ENCODE measurements at regions not wholly inside any gene's neighbourhood (a gene's known extent, or its start where the extent isn't known, plus 50 kb on each side); places are given as distances from the start of the nearest gene placed in this dataset.

- Histone ChIP-seq H3K79me2 (ENCODE audit: control insufficient read depth, insufficient read depth, low read length) (no peaks in the 10 kb centered on the region), H3K4me1 (ENCODE audit: control insufficient read depth, extremely low read depth, insufficient read depth, low read length) (no peaks in the 10 kb centered on the region), H3K27ac (ENCODE audit: insufficient read depth, low read depth, low read length) (no peak overlapping the region), H3K9me3 (replicated peaks; ENCODE audit: control insufficient read depth, insufficient read depth, low read length) (no peaks in the 10 kb centered on the region), H2AFZ (ENCODE audit: low read depth, low read length) (no peak overlapping the region), H3K9me1 (replicated peaks; ENCODE audit: control insufficient read depth, extremely low read depth, insufficient read depth, low read length) (no peaks in the 10 kb centered on the region), H4K20me1 (replicated peaks; ENCODE audit: control insufficient read depth, extremely low read depth, insufficient read depth, low read length) (no peaks in the 10 kb centered on the region), H3K27me3 (ENCODE audit: control insufficient read depth in 2 of 2, insufficient read depth in 2 of 2, low read length in 2 of 2) (no peaks in the 10 kb centered on the region), H3K36me3 (ENCODE audit: control insufficient read depth in 2 of 2, extremely low read depth in 1 of 2, insufficient read depth in 2 of 2, low read length in 2 of 2) (no peaks in the 10 kb centered on the region), H3K9ac (replicated peaks; ENCODE audit: extremely low read depth, insufficient read depth, low read length) (no peak overlapping the region), H3K4me2 (ENCODE audit: insufficient read depth, low read length) (no peak overlapping the region), H3K4me3 (replicated peaks in 1 of 3; ENCODE audit: insufficient read depth in 1 of 3, low read depth in 1 of 3, low read length in 3 of 3) (no peak overlapping the region)
- dilution Hi-C loops (cut with MboI; ENCODE audit: extremely low pct_ligation_motif_present, low sequenced_read_pairs) (no loop called here), intact Hi-C loops (cut with micrococcal nuclease) (no loop called here)
- ChIA-PET POLR2A (no interaction called here), CTCF (no interaction called here)
- DNase-seq (ENCODE audit: low read depth, low spot score), result no peak
- TF ChIP-seq MYC (IDR thresholded peaks at IDR 0.05; ENCODE audit: low read depth, low read length) (no peak), EZH2 (IDR thresholded peaks at IDR 0.05; ENCODE audit: borderline replicate concordance, low read depth, low read length, severe bottlenecking) (no peak), MAX (IDR thresholded peaks at IDR 0.05; ENCODE audit: insufficient read depth, insufficient read length) (no peak), FOS (IDR thresholded peaks at IDR 0.05; ENCODE audit: borderline replicate concordance, insufficient read depth, low read length) (no peak), CTCF (IDR thresholded peaks at IDR 0.05; ENCODE audit: extremely low read depth in 1 of 2, insufficient read depth in 1 of 2, low read depth in 1 of 2, low read length in 2 of 2) (no peak), POLR2A (IDR thresholded peaks at IDR 0.05; ENCODE audit: low read depth, low read length) (no peak), GATA2 (IDR thresholded peaks at IDR 0.05; ENCODE audit: insufficient read depth, insufficient read length, low read depth, low read length) (no peak)
- BruUV-seq (replicated peaks), result no TSS peak
- FAIRE-seq, result no peak
Observed at GRCh38 chr2:150052457-150052856, 435.0 kb downstream of the RND3 start.

GRCh38 chr2:150051004-150051403 lies 436.5 kb downstream of the RND3 start:
- H3K27me3 ChIP-seq (ENCODE audit: control insufficient read depth in 2 of 2, insufficient read depth in 2 of 2, low read length in 2 of 2), result no peaks in the 10 kb centered on the region
- H3K4me1 ChIP-seq (ENCODE audit: control insufficient read depth, extremely low read depth, insufficient read depth, low read length), result no peaks in the 10 kb centered on the region
- no peaks in the 10 kb centered on the region for H3K9me1 ChIP-seq (replicated peaks; ENCODE audit: control insufficient read depth, extremely low read depth, insufficient read depth, low read length)
- no peak overlapping the region for H3K4me3 ChIP-seq (replicated peaks in 1 of 3; ENCODE audit: insufficient read depth in 1 of 3, low read depth in 1 of 3, low read length in 3 of 3)
- no TSS peak for BruUV-seq (replicated peaks)
- intact Hi-C loops (cut with micrococcal nuclease) (no loop called here), dilution Hi-C loops (cut with MboI; ENCODE audit: extremely low pct_ligation_motif_present, low sequenced_read_pairs) (no loop called here)
- H3K36me3 ChIP-seq (ENCODE audit: control insufficient read depth in 2 of 2, extremely low read depth in 1 of 2, insufficient read depth in 2 of 2, low read length in 2 of 2), result no peaks in the 10 kb centered on the region
- H3K9me3 ChIP-seq (replicated peaks; ENCODE audit: control insufficient read depth, insufficient read depth, low read length), result no peaks in the 10 kb centered on the region
- POLR2A ChIA-PET, result no interaction called here
- H3K4me2 ChIP-seq (ENCODE audit: insufficient read depth, low read length), result no peak overlapping the region
- DNase-seq (ENCODE audit: low read depth, low spot score) (no peak), FAIRE-seq (no peak)
- no peak overlapping the region for H3K9ac ChIP-seq (replicated peaks; ENCODE audit: extremely low read depth, insufficient read depth, low read length)
- no peaks in the 10 kb centered on the region for H4K20me1 ChIP-seq (replicated peaks; ENCODE audit: control insufficient read depth, extremely low read depth, insufficient read depth, low read length)
- no peaks in the 10 kb centered on the region for H3K79me2 ChIP-seq (ENCODE audit: control insufficient read depth, insufficient read depth, low read length)
- H2AFZ ChIP-seq (ENCODE audit: low read depth, low read length), result no peak overlapping the region
- no peak for TF ChIP-seq FOS (IDR thresholded peaks at IDR 0.05; ENCODE audit: borderline replicate concordance, insufficient read depth, low read length)
- TF ChIP-seq GATA2 (IDR thresholded peaks at IDR 0.05; ENCODE audit: insufficient read depth, insufficient read length, low read depth, low read length), result no peak
- TF ChIP-seq JUN (IDR thresholded peaks at IDR 0.05; ENCODE audit: borderline replicate concordance, insufficient read depth, insufficient read length, low read depth), result no peak
- no peak for TF ChIP-seq MYC (IDR thresholded peaks at IDR 0.05; ENCODE audit: low read depth, low read length)
- TF ChIP-seq EZH2 (IDR thresholded peaks at IDR 0.05; ENCODE audit: borderline replicate concordance, low read depth, low read length, severe bottlenecking), result no peak
- TF ChIP-seq POLR2AphosphoS5 (IDR thresholded peaks at IDR 0.05; ENCODE audit: insufficient read depth, low read depth, low read length), result no peak
- TF ChIP-seq POLR2A (IDR thresholded peaks at IDR 0.05; ENCODE audit: low read depth, low read length), result no peak
- CTCF ChIA-PET, result no interaction called here
- H3K27ac ChIP-seq (ENCODE audit: insufficient read depth, low read depth, low read length), result no peak overlapping the region
